ENCODE measurements at regions not wholly inside any gene's neighbourhood (a gene's known extent, or its start where the extent isn't known, plus 50 kb on each side); places are given as distances from the start of the nearest gene placed in this dataset.
"Not testable (repeated sequence)": the region's sequence is repeated elsewhere in the genome, so short reads cannot be mapped to it uniquely, and the experiment has no call there.

GRCh38 chr15:81814882-81815455 lies 230.8 kb downstream of the MEX3B start:
- DNase-seq, result no peak

GRCh38 chr15:81813215-81813614 lies 232.6 kb downstream of the MEX3B start:
- no peak for DNase-seq

- DNase-seq, result no peak
Measured at GRCh38 chr15:81812456-81812855, 233.4 kb downstream of the MEX3B start.

GRCh38 chr15:81811736-81812135 lies 234.1 kb downstream of the MEX3B start:
- no peak for DNase-seq

- DNase-seq, result no peak
Measured at GRCh38 chr15:81809543-81809942, 236.3 kb downstream of the MEX3B start.

GRCh38 chr15:81807806-81808205 lies 238.0 kb downstream of the MEX3B start:
- no peak for DNase-seq

DNA sequence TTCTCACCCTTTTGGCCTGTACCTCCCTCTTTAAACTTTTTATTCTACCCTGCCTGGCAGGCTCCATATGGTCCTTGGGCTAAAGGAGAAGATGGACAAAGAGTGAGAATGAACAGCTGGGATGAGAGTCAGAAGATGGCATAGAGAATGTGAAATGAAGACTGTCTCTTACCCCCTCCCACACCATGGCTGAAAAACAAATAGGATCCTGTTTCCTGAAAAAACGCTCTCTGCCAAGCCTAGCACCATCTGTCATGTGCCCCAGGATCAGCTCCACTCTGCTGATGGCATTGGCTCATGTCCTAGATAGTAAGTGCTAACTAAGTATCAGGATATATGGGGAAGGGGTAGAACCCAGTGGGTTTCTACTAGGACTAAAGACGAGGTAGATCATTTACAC lies 238.6 kb downstream of the MEX3B start:
- no peak for DNase-seq

- no peak for DNase-seq
Measured at GRCh38 chr15:81795899-81796298, 249.9 kb downstream of the MEX3B start.

- no peak for DNase-seq
Measured at GRCh38 chr15:81792646-81793045, 253.2 kb downstream of the MEX3B start.

- DNase-seq, result not testable (repeated sequence)
Measured at GRCh38 chr15:81791322-81791721, 254.5 kb downstream of the MEX3B start.

- no peak for DNase-seq
Measured at GRCh38 chr15:81789403-81789802, 256.4 kb downstream of the MEX3B start.

- DNase-seq, result no peak
Measured at GRCh38 chr15:81786776-81787175, 259.0 kb downstream of the MEX3B start.

DNA sequence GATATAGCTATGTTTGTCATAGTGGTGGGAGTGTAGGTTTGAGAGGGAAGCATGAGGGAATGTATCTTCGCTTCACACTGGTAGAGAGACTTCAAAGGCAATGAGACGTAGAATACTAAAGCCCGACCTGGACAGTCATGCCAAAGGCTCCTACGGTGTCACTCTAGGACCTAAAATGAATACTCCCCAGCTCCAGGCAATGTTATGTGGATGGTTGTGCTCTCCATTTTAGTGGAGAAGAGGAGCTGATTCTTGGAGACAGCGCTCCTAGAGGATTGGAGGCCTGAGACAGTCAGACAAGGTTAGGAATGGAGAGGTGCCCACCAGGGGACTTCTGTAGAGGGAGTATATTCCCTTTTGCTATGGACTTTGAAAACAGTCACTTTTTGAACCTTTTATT lies 260.1 kb downstream of the MEX3B start:
- DNase-seq, result no peak

DNA sequence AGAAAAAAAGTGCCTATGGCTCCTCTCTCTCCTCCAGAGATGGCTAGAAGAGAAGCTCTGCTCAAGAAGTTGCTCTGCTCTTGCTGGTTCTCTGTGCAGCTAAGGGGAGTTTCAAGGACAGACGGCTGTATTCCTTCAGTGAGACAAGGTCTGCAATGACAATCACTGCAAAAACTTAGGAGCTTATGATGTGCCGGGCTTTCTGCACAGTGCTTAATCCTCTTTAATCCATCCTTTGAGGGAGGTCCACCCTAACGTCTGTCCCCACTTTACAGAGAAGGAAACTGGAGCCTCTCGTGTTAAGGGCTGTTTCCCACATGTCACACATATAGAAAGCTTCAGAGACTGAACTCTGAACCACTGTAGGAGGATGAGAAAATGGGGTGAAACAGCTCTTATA lies 260.6 kb downstream of the MEX3B start:
- no peak for DNase-seq

- no peak for DNase-seq
Measured at GRCh38 chr15:81784751-81785150, 261.1 kb downstream of the MEX3B start.

DNA sequence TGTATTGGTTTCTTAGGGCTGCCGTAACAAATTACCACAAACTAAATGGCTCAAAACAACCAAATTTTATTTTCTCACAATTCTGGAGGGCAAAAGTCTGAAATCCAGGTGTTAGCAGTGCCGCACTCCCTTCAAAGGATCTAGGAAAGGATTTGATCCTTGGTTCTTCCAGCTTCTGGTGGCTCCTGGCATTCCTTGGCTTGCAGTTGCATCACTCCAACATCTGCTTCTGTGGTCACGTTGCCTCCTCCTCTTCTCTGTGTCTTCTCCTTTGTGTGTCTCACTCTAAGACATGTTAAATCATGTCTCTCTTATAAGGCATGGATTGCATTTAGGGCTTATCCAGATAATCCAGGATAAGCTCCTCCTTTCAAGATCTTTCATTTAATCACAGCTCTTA lies 262.2 kb downstream of the MEX3B start:
- DNase-seq, result no peak

- no peak for DNase-seq
Measured at GRCh38 chr15:81783076-81783475, 262.7 kb downstream of the MEX3B start.

GRCh38 chr15:81781395-81781794 lies 264.4 kb downstream of the MEX3B start:
- no peak for DNase-seq

DNA sequence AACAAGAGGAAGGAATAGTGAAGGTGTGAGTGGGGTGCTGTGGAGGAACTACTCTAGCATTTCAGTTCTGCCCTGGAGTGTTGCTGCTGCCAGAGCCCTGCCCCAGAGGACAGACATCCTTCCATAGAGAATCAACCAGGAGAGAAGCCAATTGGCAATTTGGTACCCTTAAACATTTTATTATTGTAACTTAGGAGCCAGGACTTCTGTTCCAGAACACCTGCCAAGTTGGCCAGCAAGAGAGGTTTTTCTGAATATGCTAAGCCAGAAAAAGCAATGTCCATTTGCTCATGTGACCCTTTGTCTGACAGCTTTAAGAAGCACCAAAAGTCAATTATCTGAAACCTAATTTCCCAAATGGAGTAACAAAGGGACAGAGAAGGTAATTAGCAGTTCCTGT lies 264.9 kb downstream of the MEX3B start:
- no peak for DNase-seq

- DNase-seq, result no peak
Measured at GRCh38 chr15:81779181-81779580, 266.6 kb downstream of the MEX3B start.

DNA sequence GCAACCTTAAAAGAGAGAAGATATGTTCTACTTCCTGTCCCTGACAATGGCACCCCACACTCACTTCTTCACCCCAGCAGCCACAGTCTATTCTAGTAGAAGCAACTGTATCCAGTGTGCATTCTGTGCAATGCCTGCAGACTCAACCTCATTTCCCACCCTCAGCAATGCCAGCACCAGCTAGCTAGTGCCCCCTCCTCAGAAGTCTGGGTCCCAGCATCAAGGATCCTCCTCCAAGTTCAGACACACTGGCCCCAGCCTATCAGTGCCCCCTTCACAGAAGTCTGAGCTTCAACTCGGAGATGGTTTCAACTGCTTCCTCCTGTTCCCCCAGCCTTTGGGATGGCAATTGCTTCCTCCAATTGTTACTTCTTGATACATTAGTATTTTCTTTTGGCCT lies 268.3 kb downstream of the MEX3B start:
- DNase-seq, result no peak

- DNase-seq, result no peak
Measured at GRCh38 chr15:81776976-81777375, 268.8 kb downstream of the MEX3B start.

DNA sequence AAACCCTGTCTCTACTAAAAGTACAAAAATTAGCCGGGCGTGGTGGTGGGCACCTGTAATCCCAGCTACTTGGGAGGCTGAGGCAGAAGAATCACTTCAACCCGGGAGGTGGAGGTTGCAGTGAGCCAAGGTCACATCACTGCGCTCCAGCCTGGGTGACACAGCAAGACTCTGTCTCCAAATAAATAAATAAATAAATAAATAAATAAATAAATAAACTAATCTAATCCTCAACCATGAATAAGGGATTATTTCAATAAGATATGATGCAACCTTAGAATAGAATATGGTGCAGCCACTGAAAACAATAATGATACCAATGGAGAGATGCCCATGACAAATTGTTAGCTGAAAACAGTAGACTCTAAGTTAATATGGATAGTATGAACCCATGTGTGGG lies 270.0 kb downstream of the MEX3B start:
- not testable (repeated sequence) for DNase-seq

- no peak for DNase-seq
Measured at GRCh38 chr15:81774309-81774708, 271.5 kb downstream of the MEX3B start.

DNA sequence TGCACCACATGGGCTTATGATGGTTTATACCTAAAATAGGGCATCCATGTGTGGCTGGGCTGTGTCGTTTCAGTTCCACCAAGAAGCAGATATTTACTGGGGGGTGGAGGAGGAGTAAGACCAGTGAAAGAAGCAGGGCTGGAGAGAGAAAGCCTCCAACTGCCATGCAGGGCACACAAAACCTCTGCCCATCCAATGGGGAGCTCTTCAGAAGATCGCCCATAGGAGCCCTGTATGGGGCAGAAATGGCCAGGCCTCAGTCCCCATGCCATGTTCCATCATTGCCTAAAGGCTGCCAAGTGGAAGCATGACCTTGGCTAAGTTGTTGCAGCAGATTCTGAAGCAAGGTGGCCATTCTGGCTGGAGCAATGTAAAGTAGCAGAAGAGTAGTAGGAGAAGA lies 277.0 kb downstream of the MEX3B start:
- DNase-seq, result no peak
